ENCODE measurements at regions not wholly inside any gene's neighbourhood (a gene's known extent, or its start where the extent isn't known, plus 50 kb on each side); places are given as distances from the start of the nearest gene placed in this dataset.

DNA sequence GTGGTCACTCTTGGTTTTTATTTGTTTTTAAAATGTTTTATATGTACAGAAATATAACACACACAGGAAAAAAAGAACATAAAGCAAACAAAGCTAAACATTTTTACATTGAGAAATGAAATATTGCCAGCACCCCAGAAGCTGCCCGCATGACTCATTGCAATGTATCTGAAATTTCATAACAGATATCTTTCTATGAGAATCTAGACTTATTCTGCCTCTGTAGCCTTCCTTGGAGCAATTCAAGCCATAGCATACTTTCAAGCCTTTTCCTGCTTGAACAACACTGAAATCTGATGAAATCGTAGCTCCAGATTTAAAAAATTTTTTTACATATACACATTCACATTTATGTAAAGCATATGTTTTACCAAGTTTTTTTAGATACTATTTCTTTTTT lies 86.9 kb downstream of the RBBP6 start:
- Mint-ChIP-seq H3K27me3 (ENCODE audit: insufficient read depth, low read depth, poor library complexity) (peaks cover 2% of the 10 kb centered on the region), H3K9me3 (peaks cover 5% of the 10 kb centered on the region; the same call in 1 of the 3 replicates), H3K4me1 (no peaks in the 10 kb centered on the region), H3K27ac (no peak overlapping the region), H3K36me3 (ENCODE audit: low read depth) (no peaks in the 10 kb centered on the region), H3K4me3 (no peak overlapping the region)
- no peak for TF ChIP-seq STAT1 (IDR thresholded peaks at IDR 0.05; ENCODE audit: unreplicated experiment)
- DNase-seq (ENCODE audit: low spot score) (no peak), ATAC-seq (no peak)
- Histone ChIP-seq H3F3A (replicated peaks; ENCODE audit: low read depth) (no peaks in the 10 kb centered on the region), H3K4me1 (ENCODE audit: insufficient read depth) (no peaks in the 10 kb centered on the region; the same call in 1 of the 2 replicates), H3K9me2 (ENCODE audit: insufficient read depth) (no peaks in the 10 kb centered on the region), H3K79me2 (replicated peaks; ENCODE audit: insufficient read depth) (no peaks in the 10 kb centered on the region), H3K4me2 (no peak overlapping the region), H3K4me3 (no peak overlapping the region), H2AFZ (no peak overlapping the region), H3K27ac (ENCODE audit: low read depth) (no peak overlapping the region), H3K36me3 (ENCODE audit: insufficient read depth) (no peaks in the 10 kb centered on the region), H3K27me3 (ENCODE audit: insufficient read depth) (no peaks in the 10 kb centered on the region), H4K20me1 (replicated peaks; ENCODE audit: insufficient read depth) (no peaks in the 10 kb centered on the region)

- Mint-ChIP-seq H3K27me3 (ENCODE audit: insufficient read depth, low read depth, poor library complexity) (no peaks in the 10 kb centered on the region), H3K9me3 (peaks cover 7% of the 10 kb centered on the region; the same call in 1 of the 3 replicates), H3K4me3 (no peak overlapping the region), H3K36me3 (ENCODE audit: low read depth) (no peaks in the 10 kb centered on the region), H3K4me1 (no peaks in the 10 kb centered on the region), H3K27ac (no peak overlapping the region)
- Histone ChIP-seq H3K4me3 (no peak overlapping the region), H3K27ac (ENCODE audit: low read depth) (no peak overlapping the region), H2AFZ (no peak overlapping the region), H4K20me1 (replicated peaks; ENCODE audit: insufficient read depth) (no peaks in the 10 kb centered on the region), H3K4me2 (no peak overlapping the region), H3K4me1 (ENCODE audit: insufficient read depth) (no peaks in the 10 kb centered on the region), H3K27me3 (ENCODE audit: insufficient read depth) (no peaks in the 10 kb centered on the region), H3K79me2 (replicated peaks; ENCODE audit: insufficient read depth) (no peaks in the 10 kb centered on the region), H3K9me2 (ENCODE audit: insufficient read depth) (no peaks in the 10 kb centered on the region), H3K36me3 (ENCODE audit: insufficient read depth) (no peaks in the 10 kb centered on the region), H3F3A (replicated peaks; ENCODE audit: low read depth) (no peaks in the 10 kb centered on the region)
- TF ChIP-seq POLR2AphosphoS5 (IDR thresholded peaks at IDR 0.05; ENCODE audit: low read depth): no peak
- TF ChIP-seq ETS1 (IDR thresholded peaks at IDR 0.05): no peak
- DNase-seq (ENCODE audit: low spot score) (no peak), ATAC-seq (no peak)
Observed at GRCh38 chr16:24634919-24635318, 94.5 kb upstream of the TNRC6A start.

DNA sequence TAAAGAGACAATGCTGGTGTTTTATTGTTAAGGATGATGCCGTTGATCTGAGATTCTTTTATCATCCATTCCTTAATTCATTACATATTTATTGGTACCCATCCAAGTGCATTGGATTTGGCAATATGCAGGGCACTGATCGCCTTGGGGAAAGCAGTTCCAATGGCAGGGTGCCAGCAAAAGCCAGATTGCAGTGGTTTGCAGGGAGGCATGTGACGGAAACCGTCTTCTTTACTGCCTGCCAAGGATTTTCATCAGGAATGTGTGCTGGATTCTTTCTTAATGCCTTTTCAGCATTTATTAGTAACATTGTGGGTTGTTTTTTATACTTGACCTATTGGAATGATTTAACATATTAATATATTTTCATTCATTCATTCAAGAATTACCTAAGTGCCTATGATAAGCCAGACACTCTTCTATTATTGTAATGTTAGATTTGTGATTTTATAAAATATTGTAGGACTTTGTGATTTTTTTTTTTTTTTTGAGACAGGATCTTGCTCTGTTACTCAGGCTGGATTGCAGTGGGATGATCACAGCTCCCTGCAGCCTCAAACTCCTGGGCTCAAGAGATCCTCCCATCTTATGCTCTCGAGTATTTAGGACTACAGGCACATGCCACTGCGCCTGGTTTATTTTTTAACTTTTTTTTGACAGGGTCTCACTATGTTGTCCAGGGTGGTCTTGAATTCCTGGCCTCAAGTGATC lies 93.4 kb upstream of the TNRC6A start:
- ATAC-seq: no peak
- H3K36me3 ChIP-seq (ENCODE audit: insufficient read depth): no peaks in the 10 kb centered on the region
- Mint-ChIP-seq H3K4me3 (no peak overlapping the region), H3K27ac (no peak overlapping the region), H3K27me3 (ENCODE audit: insufficient read depth, low read depth, poor library complexity) (no peaks in the 10 kb centered on the region), H3K9me3 (peaks cover 4% of the 10 kb centered on the region; the same call in 1 of the 3 replicates), H3K36me3 (ENCODE audit: low read depth) (no peaks in the 10 kb centered on the region), H3K4me1 (no peaks in the 10 kb centered on the region)
- no peaks in the 10 kb centered on the region for H3K4me1 ChIP-seq (ENCODE audit: insufficient read depth)
- H3K27ac ChIP-seq (ENCODE audit: low read depth): no peak overlapping the region
- DNase-seq (ENCODE audit: low spot score): no peak
- no peak overlapping the region for H2AFZ ChIP-seq
- H3K4me2 ChIP-seq: no peak overlapping the region
- no peaks in the 10 kb centered on the region for H3F3A ChIP-seq (replicated peaks; ENCODE audit: low read depth)
- no peak for TF ChIP-seq ETS1 (IDR thresholded peaks at IDR 0.05)
- no peak for TF ChIP-seq STAT1 (IDR thresholded peaks at IDR 0.05; ENCODE audit: unreplicated experiment)
- TF ChIP-seq EZH2phosphoT487 (IDR thresholded peaks at IDR 0.05; ENCODE audit: unreplicated experiment): no peak
- TF ChIP-seq EZH2 (IDR thresholded peaks at IDR 0.05; ENCODE audit: low read depth, unreplicated experiment): no peak
- no peak for TF ChIP-seq CREB1 (CRISPR knock-in tag; IDR thresholded peaks at IDR 0.05; ENCODE audit: low read depth)
- TF ChIP-seq, protein P1, sequence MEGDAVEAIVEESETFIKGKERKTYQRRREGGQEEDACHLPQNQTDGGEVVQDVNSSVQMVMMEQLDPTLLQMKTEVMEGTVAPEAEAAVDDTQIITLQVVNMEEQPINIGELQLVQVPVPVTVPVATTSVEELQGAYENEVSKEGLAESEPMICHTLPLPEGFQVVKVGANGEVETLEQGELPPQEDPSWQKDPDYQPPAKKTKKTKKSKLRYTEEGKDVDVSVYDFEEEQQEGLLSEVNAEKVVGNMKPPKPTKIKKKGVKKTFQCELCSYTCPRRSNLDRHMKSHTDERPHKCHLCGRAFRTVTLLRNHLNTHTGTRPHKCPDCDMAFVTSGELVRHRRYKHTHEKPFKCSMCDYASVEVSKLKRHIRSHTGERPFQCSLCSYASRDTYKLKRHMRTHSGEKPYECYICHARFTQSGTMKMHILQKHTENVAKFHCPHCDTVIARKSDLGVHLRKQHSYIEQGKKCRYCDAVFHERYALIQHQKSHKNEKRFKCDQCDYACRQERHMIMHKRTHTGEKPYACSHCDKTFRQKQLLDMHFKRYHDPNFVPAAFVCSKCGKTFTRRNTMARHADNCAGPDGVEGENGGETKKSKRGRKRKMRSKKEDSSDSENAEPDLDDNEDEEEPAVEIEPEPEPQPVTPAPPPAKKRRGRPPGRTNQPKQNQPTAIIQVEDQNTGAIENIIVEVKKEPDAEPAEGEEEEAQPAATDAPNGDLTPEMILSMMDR (conservative IDR thresholded peaks at IDR 0.05; ENCODE audit: low read depth in 2 of 2): no peak
- no peak for TF ChIP-seq JUNB (IDR thresholded peaks at IDR 0.05; ENCODE audit: unreplicated experiment)
- no peak for TF ChIP-seq ZNF331 (CRISPR knock-in tag; IDR thresholded peaks at IDR 0.05; ENCODE audit: low read depth)
- no peak for TF ChIP-seq ZNF114 (CRISPR knock-in tag; IDR thresholded peaks at IDR 0.05)
- TF ChIP-seq, protein P2, sequence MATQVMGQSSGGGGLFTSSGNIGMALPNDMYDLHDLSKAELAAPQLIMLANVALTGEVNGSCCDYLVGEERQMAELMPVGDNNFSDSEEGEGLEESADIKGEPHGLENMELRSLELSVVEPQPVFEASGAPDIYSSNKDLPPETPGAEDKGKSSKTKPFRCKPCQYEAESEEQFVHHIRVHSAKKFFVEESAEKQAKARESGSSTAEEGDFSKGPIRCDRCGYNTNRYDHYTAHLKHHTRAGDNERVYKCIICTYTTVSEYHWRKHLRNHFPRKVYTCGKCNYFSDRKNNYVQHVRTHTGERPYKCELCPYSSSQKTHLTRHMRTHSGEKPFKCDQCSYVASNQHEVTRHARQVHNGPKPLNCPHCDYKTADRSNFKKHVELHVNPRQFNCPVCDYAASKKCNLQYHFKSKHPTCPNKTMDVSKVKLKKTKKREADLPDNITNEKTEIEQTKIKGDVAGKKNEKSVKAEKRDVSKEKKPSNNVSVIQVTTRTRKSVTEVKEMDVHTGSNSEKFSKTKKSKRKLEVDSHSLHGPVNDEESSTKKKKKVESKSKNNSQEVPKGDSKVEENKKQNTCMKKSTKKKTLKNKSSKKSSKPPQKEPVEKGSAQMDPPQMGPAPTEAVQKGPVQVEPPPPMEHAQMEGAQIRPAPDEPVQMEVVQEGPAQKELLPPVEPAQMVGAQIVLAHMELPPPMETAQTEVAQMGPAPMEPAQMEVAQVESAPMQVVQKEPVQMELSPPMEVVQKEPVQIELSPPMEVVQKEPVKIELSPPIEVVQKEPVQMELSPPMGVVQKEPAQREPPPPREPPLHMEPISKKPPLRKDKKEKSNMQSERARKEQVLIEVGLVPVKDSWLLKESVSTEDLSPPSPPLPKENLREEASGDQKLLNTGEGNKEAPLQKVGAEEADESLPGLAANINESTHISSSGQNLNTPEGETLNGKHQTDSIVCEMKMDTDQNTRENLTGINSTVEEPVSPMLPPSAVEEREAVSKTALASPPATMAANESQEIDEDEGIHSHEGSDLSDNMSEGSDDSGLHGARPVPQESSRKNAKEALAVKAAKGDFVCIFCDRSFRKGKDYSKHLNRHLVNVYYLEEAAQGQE (IDR thresholded peaks at IDR 0.05; ENCODE audit: unreplicated experiment): no peak
- no peaks in the 10 kb centered on the region for H4K20me1 ChIP-seq (replicated peaks; ENCODE audit: insufficient read depth)
- H3K27me3 ChIP-seq (ENCODE audit: insufficient read depth): no peaks in the 10 kb centered on the region
- no peaks in the 10 kb centered on the region for H3K9me2 ChIP-seq (ENCODE audit: insufficient read depth)
- no peaks in the 10 kb centered on the region for H3K79me2 ChIP-seq (replicated peaks; ENCODE audit: insufficient read depth)
- H3K4me3 ChIP-seq: no peak overlapping the region
